Activated T-cell treated with anti-CD3 and anti-CD28 coated beads for 24 hours (primary cell): ENCODE measurements at regions not wholly inside any gene's neighbourhood (a gene's known extent, or its start where the extent isn't known, plus 50 kb on each side); places are given as distances from the start of the nearest gene placed in this dataset.

Experiments used
- DNase-seq: peaks from one replicate; pipeline ENCODE4 v3.0.0-alpha.2; 2020; ENCODE audit warnings: low read depth

DNA sequence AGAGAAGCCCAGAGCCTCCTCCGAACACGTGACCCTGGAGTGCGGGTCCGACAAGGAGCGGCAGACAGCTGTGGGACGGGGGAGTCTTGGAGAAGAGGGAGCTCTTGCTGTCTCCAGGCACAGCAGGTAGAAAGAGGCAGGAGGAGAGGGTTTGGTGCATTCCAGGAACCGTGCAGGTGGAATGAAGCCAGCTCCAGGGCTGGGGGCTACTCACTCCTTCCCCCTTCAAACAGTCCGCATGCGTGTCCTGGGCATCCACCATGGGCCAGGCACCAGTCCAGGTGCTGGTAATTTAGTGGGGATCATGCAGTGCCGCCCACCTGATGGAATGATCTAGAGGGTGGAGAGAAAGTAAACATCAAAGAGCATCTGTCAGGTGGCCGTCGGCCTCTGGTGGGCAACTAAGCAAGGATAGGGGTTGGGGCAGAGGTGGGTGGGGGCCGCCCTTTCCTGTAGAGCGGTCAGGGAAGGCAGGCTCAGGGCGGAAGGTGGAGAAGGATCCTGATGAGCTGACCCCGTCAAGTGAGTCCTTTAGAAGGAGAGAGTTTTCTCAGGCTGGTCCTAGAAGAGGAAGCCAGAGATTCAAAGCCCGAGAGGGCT, 850.0 kb downstream of the TBC1D22A start:
- DNase-seq: no peak

DNA sequence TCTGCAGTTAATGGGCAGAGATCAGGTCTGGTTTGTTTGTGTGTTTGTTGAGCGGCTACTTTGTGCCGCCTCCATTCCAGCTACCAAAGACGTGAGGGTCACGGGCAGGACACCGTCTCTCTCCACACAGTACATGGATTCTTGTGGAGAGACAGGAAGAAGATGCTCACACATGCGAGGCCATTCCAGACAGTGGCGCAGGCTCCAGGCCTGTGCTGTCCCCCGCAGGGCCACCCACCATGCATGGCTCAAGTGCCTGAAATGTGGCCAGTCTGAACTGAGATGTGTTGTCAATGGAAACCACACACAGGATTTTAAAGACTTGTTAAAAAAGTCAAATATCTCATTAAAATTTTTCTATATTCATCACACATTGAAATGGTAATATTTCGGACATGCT, 848.3 kb downstream of the TBC1D22A start:
- DNase-seq: no peak

DNA sequence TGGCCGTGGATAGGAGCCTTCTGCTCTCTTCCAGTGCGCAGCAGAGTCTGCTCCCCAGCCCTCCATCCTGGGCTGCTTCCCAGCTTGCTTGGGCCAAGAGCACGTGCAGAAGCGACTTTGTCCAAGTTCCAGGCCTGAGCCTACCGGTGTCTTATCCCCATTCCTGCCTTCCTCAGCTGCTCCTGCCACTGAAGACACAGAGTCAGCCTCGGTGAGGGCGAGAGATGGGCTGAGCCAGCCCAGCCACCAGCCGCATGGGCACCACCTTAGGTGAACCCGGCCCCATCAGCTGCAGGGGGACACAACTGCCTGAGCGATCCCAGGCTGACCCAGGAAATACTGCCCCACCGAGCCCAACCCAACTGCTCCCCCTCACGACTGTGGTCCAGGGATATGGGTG, 847.8 kb downstream of the TBC1D22A start:
- no peak for DNase-seq

GRCh38 chr22:47609653-47610052, 847.2 kb downstream of the TBC1D22A start:
- DNase-seq: no peak

- no peak for DNase-seq
These were observed 846.0 kb downstream of the TBC1D22A start for GRCh38 chr22:47608421-47608820.

- DNase-seq: no peak
These were observed 845.0 kb downstream of the TBC1D22A start for GRCh38 chr22:47607486-47607885.

DNA sequence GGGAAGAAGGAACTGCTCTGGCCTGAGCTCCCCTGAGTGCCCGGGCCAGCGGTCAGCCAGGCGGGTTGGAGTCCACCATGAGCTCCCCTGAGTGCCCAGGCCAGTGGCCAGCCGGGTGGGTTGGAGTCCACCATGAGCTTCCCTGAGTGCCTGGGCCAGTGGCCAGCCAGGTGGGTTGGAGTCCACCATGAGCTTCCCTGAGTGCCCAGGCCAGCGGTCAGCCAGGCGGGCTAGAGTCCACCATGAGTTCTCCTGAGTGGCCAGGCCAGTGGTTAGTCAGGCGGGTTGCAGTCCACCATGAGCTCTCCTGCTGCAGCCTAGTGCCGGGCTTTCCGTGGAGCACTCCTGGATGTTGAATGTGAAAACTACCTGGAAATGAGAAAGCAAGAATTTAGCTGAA, 844.0 kb downstream of the TBC1D22A start:
- no peak for DNase-seq

DNA sequence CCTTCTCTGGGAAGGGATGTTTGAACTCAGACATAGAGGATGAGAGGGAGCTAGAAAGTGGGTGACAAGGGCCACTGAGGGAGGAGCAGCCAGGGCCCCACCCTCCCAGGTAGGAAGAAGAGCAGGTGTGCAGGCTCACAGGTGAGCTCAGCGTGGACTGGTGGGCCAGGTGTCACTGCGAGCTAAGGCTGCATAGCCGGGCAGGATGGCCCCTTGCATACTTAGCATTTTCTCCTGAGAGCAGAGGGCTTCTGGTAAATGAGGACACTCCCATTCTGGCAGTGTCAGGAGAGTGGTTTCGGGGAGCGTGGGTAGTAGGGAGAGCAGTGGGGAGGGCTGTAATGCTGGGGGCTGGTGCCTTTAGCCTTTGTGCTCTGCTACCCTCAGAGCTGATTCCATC, 843.4 kb downstream of the TBC1D22A start:
- DNase-seq: no peak

- DNase-seq: no peak
These were observed 843.0 kb downstream of the TBC1D22A start for GRCh38 chr22:47605441-47605840.

GRCh38 chr22:47604563-47604962, 842.1 kb downstream of the TBC1D22A start:
- no peak for DNase-seq

DNA sequence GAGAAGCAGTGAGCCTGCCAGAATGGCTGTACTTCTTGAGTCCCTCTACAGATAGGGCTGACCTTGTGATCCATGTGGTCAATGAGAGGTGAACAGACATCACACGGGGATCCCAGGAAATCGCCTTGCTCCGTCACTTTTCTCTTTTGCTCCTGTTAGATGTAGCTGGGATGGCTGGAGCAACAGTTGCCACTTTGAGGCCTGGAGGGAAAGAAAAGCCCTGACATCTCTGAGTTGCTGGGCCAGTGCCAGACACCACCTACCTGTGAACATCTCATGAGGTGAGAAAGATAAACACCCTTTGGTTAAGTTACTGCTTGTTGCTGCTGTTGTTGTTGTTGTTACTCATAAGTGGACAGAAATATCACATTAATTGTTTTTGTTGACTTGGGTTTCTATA, 840.3 kb downstream of the TBC1D22A start:
- DNase-seq: no peak

- DNase-seq: no peak
These were observed 839.2 kb downstream of the TBC1D22A start for GRCh38 chr22:47601666-47602065.

- DNase-seq: no peak
These were observed 838.6 kb downstream of the TBC1D22A start for GRCh38 chr22:47600791-47601625.

- no peak for DNase-seq
These were observed 837.8 kb downstream of the TBC1D22A start for GRCh38 chr22:47600281-47600680.

DNA sequence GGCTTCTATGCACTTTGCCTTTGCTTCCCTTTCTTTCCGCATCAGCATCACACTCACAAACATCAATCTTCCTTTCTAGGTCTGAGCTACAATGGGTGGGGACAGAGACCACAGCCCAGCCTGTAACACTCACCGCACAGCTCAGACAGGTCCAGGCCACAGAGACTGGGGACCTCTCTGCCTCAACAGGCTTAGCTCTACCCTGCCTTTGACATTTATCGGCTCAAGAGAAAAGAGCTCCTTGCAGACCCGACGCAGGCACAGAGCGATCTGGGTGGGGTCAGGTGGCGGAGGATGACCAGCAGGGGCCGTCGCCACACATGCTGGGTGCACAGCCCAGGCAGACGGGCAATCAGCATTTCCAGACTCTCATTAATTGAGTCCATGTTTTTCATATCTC, 837.3 kb downstream of the TBC1D22A start:
- no peak for DNase-seq

GRCh38 chr22:47598864-47599263, 836.4 kb downstream of the TBC1D22A start:
- no peak for DNase-seq

DNA sequence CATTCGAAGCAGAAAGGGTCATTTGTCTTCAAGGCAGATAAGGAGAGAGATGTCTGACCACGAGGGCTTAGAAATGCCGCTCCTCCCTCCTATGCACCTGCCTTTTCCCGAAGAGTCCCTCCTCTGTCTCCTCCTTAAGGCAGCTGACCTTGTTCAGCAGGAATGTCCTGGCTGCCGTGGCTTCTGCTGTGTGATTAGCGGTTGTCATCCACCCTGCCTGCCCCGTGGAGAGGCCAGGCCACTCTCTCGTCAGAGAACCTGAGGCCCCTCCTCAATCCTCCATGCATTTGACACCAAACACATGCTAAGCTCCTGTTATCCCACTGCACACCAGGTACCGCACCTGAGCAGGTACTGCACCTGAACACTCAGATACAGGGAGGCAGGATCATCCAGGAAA, 834.6 kb downstream of the TBC1D22A start:
- DNase-seq: no peak

- no peak for DNase-seq
These were observed 833.8 kb downstream of the TBC1D22A start for GRCh38 chr22:47596176-47596690.

GRCh38 chr22:47594836-47595521, 832.5 kb downstream of the TBC1D22A start:
- no peak for DNase-seq

GRCh38 chr22:47593911-47594311, 831.5 kb downstream of the TBC1D22A start:
- DNase-seq: no peak

GRCh38 chr22:47593291-47593690, 830.8 kb downstream of the TBC1D22A start:
- DNase-seq: no peak

DNA sequence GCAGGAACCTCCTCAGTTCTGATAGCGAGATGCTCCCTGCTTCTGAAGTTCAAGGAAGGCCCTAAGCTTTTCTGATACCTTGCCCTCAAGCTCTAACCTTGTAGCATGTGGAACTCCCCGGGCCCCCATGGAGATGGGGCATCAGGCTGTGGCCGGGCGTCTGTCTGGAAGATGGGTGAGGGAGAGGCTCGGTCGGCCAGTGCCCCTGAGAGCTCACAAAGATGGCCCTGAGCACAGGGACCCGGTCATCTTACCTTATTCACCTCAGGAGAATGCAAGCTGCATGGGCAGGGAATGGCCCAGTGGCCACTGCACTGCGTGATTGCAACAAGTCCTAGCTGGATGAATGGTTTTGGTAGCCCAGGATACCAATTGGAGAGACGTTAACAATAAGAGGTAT, 830.3 kb downstream of the TBC1D22A start:
- DNase-seq: no peak

GRCh38 chr22:47591709-47592108, 829.3 kb downstream of the TBC1D22A start:
- no peak for DNase-seq
